ENCODE measurements at regions not wholly inside any gene's neighbourhood (a gene's known extent, or its start where the extent isn't known, plus 50 kb on each side); places are given as distances from the start of the nearest gene placed in this dataset.

DNA sequence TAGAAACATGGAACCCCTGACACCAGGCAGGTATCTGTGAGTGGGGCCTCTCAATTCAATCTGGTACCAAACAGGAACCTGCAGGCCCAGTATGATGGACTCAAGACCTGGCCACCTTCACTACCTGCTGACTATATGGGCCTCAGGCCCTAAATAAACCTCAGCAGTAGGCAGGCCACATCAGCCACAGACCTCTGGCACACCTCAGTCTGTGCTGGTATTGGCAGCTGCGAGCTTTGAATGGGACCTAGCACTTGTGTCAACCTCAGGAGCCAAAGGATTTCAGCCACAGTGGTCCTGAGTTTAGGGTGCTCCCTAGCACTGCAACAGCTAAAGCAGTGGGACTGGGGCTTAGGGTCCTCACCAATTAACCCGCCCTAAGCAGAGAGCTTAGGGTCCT lies 325.5 kb downstream of the ZNF608 start:
- intact Hi-C loops (cut with micrococcal nuclease), result no loop called here
- DNase-seq (ENCODE audit: extremely low read depth in 1 of 4, low spot score in 3 of 4), result no peak

More for the DNA sequence above, 325.5 kb downstream of the ZNF608 start:
- ChIA-PET CTCF (ENCODE audit: low intra/inter-chr PET ratio) (no interaction called here), POLR2A (no interaction called here)
- no peak overlapping the region for H2AFZ ChIP-seq (ENCODE audit: low read depth, low read length)
- H3K27ac ChIP-seq (ENCODE audit: extremely low read depth, low read depth, low read length), result no peak overlapping the region
- 0% methylated on average over 2 of the region's 2 CpGs for WGBS (ENCODE audit: insufficient coverage, low coverage, missing lambda C conversion rate)
- FAIRE-seq (no peak), ATAC-seq (no peak)
- no TSS peak for BruUV-seq (replicated peaks)
- H3K4me2 ChIP-seq (ENCODE audit: insufficient read depth, low read length), result no peak overlapping the region
- no peaks in the 10 kb centered on the region for H4K20me1 ChIP-seq (replicated peaks; ENCODE audit: control insufficient read depth, insufficient read depth, low read length)
- no peaks in the 10 kb centered on the region for H3K9me1 ChIP-seq (ENCODE audit: control insufficient read depth, insufficient read depth, low read length)
- no peaks in the 10 kb centered on the region for H3K4me1 ChIP-seq (replicated peaks in 1 of 2; ENCODE audit: control insufficient read depth in 2 of 2, insufficient read depth in 2 of 2, low read length in 2 of 2)
- no peaks in the 10 kb centered on the region for H3K36me3 ChIP-seq (ENCODE audit: control insufficient read depth, insufficient read depth, low read length)
- H3K79me2 ChIP-seq (ENCODE audit: control insufficient read depth, insufficient read depth, low read length), result no peaks in the 10 kb centered on the region
- no peak overlapping the region for H3K4me3 ChIP-seq
- no peaks in the 10 kb centered on the region for H3K27me3 ChIP-seq (ENCODE audit: control insufficient read depth in 2 of 2, insufficient read depth in 2 of 2, low read length in 2 of 2)
- H3K9me3 ChIP-seq (replicated peaks; ENCODE audit: control insufficient read depth, insufficient read depth, low read depth, low read length), result no peaks in the 10 kb centered on the region
- in situ Hi-C loops (cut with MboI), result no loop called here
- H3K9ac ChIP-seq (ENCODE audit: insufficient read depth in 1 of 2, low read depth in 2 of 2, low read length in 2 of 2), result no peak overlapping the region
- TF ChIP-seq POU5F1 (IDR thresholded peaks at IDR 0.05; ENCODE audit: borderline replicate concordance, low read depth, low read length, partially characterized antibody) (no peak), ZNF282 (CRISPR knock-in tag; IDR thresholded peaks at IDR 0.05) (no peak), PTTG1 (tag; IDR thresholded peaks at IDR 0.05; ENCODE audit: low read depth) (no peak), ZFP1 (CRISPR knock-in tag; IDR thresholded peaks at IDR 0.05) (no peak), BRD4 (IDR thresholded peaks at IDR 0.05) (no peak), MBD2 (IDR thresholded peaks at IDR 0.05; ENCODE audit: borderline replicate concordance, low read depth) (no peak), ESRRA (IDR thresholded peaks at IDR 0.05; ENCODE audit: borderline replicate concordance, low read depth) (no peak), KLF6 (CRISPR knock-in tag; IDR thresholded peaks at IDR 0.05; ENCODE audit: borderline replicate concordance) (no peak), RFX7 (CRISPR knock-in tag; IDR thresholded peaks at IDR 0.05) (no peak), NFYB (IDR thresholded peaks at IDR 0.05; ENCODE audit: extremely low read depth, insufficient read length) (no peak), POLR2B (IDR thresholded peaks at IDR 0.05; ENCODE audit: low read depth, partially characterized antibody) (no peak)
- TF ChIP-seq, protein P1, sequence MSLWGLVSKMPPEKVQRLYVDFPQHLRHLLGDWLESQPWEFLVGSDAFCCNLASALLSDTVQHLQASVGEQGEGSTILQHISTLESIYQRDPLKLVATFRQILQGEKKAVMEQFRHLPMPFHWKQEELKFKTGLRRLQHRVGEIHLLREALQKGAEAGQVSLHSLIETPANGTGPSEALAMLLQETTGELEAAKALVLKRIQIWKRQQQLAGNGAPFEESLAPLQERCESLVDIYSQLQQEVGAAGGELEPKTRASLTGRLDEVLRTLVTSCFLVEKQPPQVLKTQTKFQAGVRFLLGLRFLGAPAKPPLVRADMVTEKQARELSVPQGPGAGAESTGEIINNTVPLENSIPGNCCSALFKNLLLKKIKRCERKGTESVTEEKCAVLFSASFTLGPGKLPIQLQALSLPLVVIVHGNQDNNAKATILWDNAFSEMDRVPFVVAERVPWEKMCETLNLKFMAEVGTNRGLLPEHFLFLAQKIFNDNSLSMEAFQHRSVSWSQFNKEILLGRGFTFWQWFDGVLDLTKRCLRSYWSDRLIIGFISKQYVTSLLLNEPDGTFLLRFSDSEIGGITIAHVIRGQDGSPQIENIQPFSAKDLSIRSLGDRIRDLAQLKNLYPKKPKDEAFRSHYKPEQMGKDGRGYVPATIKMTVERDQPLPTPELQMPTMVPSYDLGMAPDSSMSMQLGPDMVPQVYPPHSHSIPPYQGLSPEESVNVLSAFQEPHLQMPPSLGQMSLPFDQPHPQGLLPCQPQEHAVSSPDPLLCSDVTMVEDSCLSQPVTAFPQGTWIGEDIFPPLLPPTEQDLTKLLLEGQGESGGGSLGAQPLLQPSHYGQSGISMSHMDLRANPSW (CRISPR knock-in tag; IDR thresholded peaks at IDR 0.05), result no peak

Measured in K562 (cell line).